WTC11 (cell line): ENCODE measurements at regions not wholly inside any gene's neighbourhood (a gene's known extent, or its start where the extent isn't known, plus 50 kb on each side); places are given as distances from the start of the nearest gene placed in this dataset.
A peak's percentile ranks its signal among the peaks of the same experiment; 100 is the strongest.

Experiments
- ATAC-seq: fragments of 200-7000 bp; cut with Tn5 transposase; 2 replicates; pipeline ENCODE4 v1.10.0; 2021; ENCODE audit warnings: mild to moderate bottlenecking, moderate library complexity
- CTCF ChIA-PET: fragments of 300-600 bp; sonication (Branson Sonifier 250); formaldehyde crosslinking; loops from one replicate; lab custom pipeline; 2021; ENCODE audit warnings: antibody characterized with exemption; lab: Charles Lee
- POLR2A ChIA-PET: fragments of 350-600 bp; sonication (Branson Sonifier 250); formaldehyde crosslinking; loops from one replicate; lab custom pipeline; 2021; ENCODE audit warnings: antibody characterized with exemption; lab: Charles Lee
- DNase-seq: peaks from one replicate; pipeline ENCODE4 v3.0.0; 2021; ENCODE audit warnings: low spot score
- H3K27ac Mint-ChIP-seq: 2 replicates; pipeline ENCODE4 v1.8.0; 2021; ENCODE audit warnings: mixed read lengths
- H3K27me3 Mint-ChIP-seq: 2 replicates; pipeline ENCODE4 v1.8.0; 2021; ENCODE audit warnings: low read depth, mild to moderate bottlenecking, moderate library complexity, mixed read lengths
- H3K36me3 Mint-ChIP-seq: 2 replicates; pipeline ENCODE4 v1.8.0; 2021; ENCODE audit warnings: mixed read lengths
- H3K4me1 Mint-ChIP-seq: 2 replicates; pipeline ENCODE4 v1.8.0; 2022; ENCODE audit warnings: mixed read lengths
- H3K4me3 Mint-ChIP-seq: 2 replicates; pipeline ENCODE4 v1.8.0; 2021; ENCODE audit warnings: mild to moderate bottlenecking, moderate library complexity, mixed read lengths
- H3K9me3 Mint-ChIP-seq: 2 replicates; pipeline ENCODE4 v1.8.0; 2021; ENCODE audit warnings: mixed read lengths
- ATF2 ChIP-seq: sonication (generic); formaldehyde crosslinking; IDR thresholded peaks from 2 replicates; pipeline ENCODE4 v1.8.1; 2022; ENCODE audit warnings: low read depth, missing genetic modification reagents, borderline replicate concordance
- FOXP4 ChIP-seq: sonication (generic); formaldehyde crosslinking; IDR thresholded peaks from 2 replicates; pipeline ENCODE4 v1.8.0; 2022; ENCODE audit warnings: mild to moderate bottlenecking, missing genetic modification reagents
- HMGA2 ChIP-seq: fragments of 250-450 bp; sonication (Bioruptor Pico); IDR thresholded peaks from 2 replicates; pipeline ENCODE4 v1.4.0; 2021; ENCODE audit warnings: mild to moderate bottlenecking, moderate library complexity
- IRF2 ChIP-seq: sonication (generic); formaldehyde crosslinking; IDR thresholded peaks from 2 replicates; pipeline ENCODE4 v1.8.0; 2022; ENCODE audit warnings: low read depth, missing genetic modification reagents, borderline replicate concordance
- MYBL2 ChIP-seq: sonication (generic); formaldehyde crosslinking; IDR thresholded peaks from 2 replicates; pipeline ENCODE4 v1.8.1; 2023; ENCODE audit warnings: mild to moderate bottlenecking, moderate library complexity, missing genetic modification reagents
- NFATC4 ChIP-seq: fragments of 250-450 bp; sonication (Bioruptor Pico); IDR thresholded peaks from 2 replicates; pipeline ENCODE4 v1.9.0; 2021; ENCODE audit warnings: mild to moderate bottlenecking
- NFYB ChIP-seq: sonication (generic); formaldehyde crosslinking; conservative IDR thresholded peaks from 2 replicates; pipeline ENCODE4 v1.8.0; 2022; ENCODE audit warnings: low read depth, missing genetic modification reagents
- RELA ChIP-seq: sonication (generic); formaldehyde crosslinking; IDR thresholded peaks from 2 replicates; pipeline ENCODE4 v1.8.1; 2022; ENCODE audit warnings: missing genetic modification reagents, mild to moderate bottlenecking, borderline replicate concordance
- SOX15 ChIP-seq: fragments of 250-450 bp; sonication (Bioruptor Pico); IDR thresholded peaks from 2 replicates; pipeline ENCODE4 v1.9.0; 2021; ENCODE audit warnings: mild to moderate bottlenecking
- ZBTB21 ChIP-seq: sonication (generic); formaldehyde crosslinking; IDR thresholded peaks from 2 replicates; pipeline ENCODE4 v1.8.1; 2023; ENCODE audit warnings: mild to moderate bottlenecking, missing genetic modification reagents, borderline replicate concordance
- ZNF138 ChIP-seq: sonication (generic); formaldehyde crosslinking; conservative IDR thresholded peaks from 2 replicates; pipeline ENCODE4 v1.8.1; 2022; ENCODE audit warnings: mild to moderate bottlenecking, moderate library complexity, missing genetic modification reagents
- ZNF317 ChIP-seq: sonication (generic); formaldehyde crosslinking; IDR thresholded peaks from 2 replicates; pipeline ENCODE4 v1.8.1; 2023; ENCODE audit warnings: low read depth, mild to moderate bottlenecking, moderate library complexity, missing genetic modification reagents, borderline replicate concordance
- ZNF423 ChIP-seq: fragments of 250-450 bp; sonication (Bioruptor Pico); IDR thresholded peaks from 2 replicates; pipeline ENCODE4 v2.1.2; 2022; ENCODE audit warnings: mild to moderate bottlenecking, moderate library complexity
- ZNF532 ChIP-seq: fragments of 250-450 bp; sonication (Bioruptor Pico); IDR thresholded peaks from 2 replicates; pipeline ENCODE4 v1.9.0; 2021; ENCODE audit warnings: mild to moderate bottlenecking, borderline replicate concordance
- ZNF671 ChIP-seq: fragments of 250-450 bp; sonication (Bioruptor Pico); IDR thresholded peaks from 2 replicates; pipeline ENCODE4 v1.8.0; 2021; ENCODE audit warnings: mild to moderate bottlenecking
- TF ChIP-seq, protein P1 (sequence below): fragments of 250-450 bp; sonication (Bioruptor Pico); IDR thresholded peaks from 2 replicates; pipeline ENCODE4 v1.9.0; 2021; ENCODE audit warnings: moderate library complexity, mild to moderate bottlenecking, inconsistent platforms, borderline replicate concordance
- TF ChIP-seq, protein P2 (sequence below): sonication (generic); formaldehyde crosslinking; IDR thresholded peaks from 2 replicates; pipeline ENCODE4 v1.8.1; 2023; ENCODE audit warnings: mild to moderate bottlenecking, missing genetic modification reagents, moderate library complexity
- TF ChIP-seq, protein P3 (sequence below): sonication (generic); formaldehyde crosslinking; IDR thresholded peaks from 2 replicates; pipeline ENCODE4 v1.8.1; 2023; ENCODE audit warnings: mild to moderate bottlenecking, missing genetic modification reagents

DNA sequence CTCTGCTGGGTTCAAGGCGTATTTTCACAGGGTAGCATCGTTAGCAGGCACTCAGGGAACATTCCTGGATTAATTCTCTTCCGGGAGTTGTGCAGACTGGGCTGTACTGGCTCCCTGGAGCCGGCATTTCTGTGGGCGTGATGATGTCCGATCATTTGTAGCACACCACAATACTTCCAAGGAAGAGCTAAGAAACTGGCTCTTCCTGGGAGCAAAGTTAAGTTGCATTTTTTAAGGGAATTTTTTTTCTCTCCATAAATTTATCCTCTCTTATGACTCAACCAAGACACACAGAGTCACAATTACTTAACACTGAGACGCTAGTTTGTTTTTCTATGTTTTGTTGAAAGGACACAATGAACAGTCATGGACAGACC is 211.6 kb upstream of the FOXF1 start:
- H3K27ac Mint-ChIP-seq, result peak overlapping the region; percentile 23; the same call in 1 of the 2 replicates
- ATAC-seq (no peak), DNase-seq (no peak)
- TF ChIP-seq IRF2 (CRISPR knock-in tag) (no peak), ZNF532 (CRISPR knock-in tag) (no peak), FOXP4 (CRISPR knock-in tag) (no peak), ATF2 (CRISPR knock-in tag) (no peak)
- H3K27me3 Mint-ChIP-seq, result peaks cover 62% of the 10 kb centered on the region
- CTCF ChIA-PET, result interaction anchor here (3.4 kb wide), 1 partner anchor 46 kb away, joined by 12 read pairs; no protein-coding TSS in a partner anchor
- no peaks in the 10 kb centered on the region for H3K9me3 Mint-ChIP-seq
- H3K4me1 Mint-ChIP-seq, result peaks cover 42% of the 10 kb centered on the region
- H3K36me3 Mint-ChIP-seq, result no peaks in the 10 kb centered on the region
- no peak overlapping the region for H3K4me3 Mint-ChIP-seq
- POLR2A ChIA-PET, result no interaction called here

- POLR2A ChIA-PET, result no interaction called here
Observed at GRCh38 chr16:86299882-86300610, 210.3 kb upstream of the FOXF1 start.

DNA sequence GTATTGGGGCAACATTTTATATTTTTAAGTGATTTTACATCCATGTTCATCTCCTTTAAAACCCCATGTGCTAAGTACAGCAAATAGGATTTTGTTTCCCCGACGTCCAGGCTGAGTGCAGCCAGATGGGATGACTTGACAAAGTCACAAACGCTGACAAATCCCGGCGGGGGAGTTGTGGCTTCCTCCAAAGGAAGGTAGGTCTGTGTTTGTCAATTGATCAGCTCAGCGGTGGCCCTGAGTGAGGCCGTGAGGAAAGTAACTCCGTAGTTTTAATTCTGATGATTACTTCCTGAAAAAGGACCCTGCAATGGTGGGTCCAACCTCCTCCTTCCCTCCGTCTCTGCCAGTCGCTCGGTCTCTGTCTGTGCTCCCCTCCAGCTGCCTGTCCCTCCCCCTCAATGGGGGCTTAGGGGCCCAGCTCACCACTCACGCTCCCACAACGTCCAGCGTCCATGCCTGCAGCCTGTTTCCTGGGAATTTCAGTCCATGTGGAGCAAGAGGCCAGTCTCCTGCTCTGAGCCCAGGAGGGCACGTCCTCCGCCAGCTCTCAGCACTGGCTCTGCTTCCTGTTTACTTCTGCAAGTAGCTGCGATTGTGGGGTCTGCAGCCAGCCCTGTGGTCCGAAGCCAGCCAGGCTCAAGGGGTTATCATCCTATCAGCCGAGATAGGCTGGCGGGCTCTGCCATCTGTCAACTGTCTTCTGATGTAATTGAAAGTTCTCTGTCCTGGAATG is 209.4 kb upstream of the FOXF1 start:
- H3K36me3 Mint-ChIP-seq, result no peaks in the 10 kb centered on the region

More at GRCh38 chr16:86299882-86300610, 210.3 kb upstream of the FOXF1 start:
- Mint-ChIP-seq H3K4me1 (peaks cover 46% of the 10 kb centered on the region), H3K27ac (no peak overlapping the region), H3K36me3 (no peaks in the 10 kb centered on the region), H3K27me3 (peaks cover 49% of the 10 kb centered on the region), H3K9me3 (no peaks in the 10 kb centered on the region), H3K4me3 (no peak overlapping the region)
- ATAC-seq (no peak), DNase-seq (no peak)
- CTCF ChIA-PET, result interaction anchor here (0.8 to 3.4 kb wide), 4 partner anchors 41 to 218 kb away, joined by 4 to 12 read pairs (median 8); no protein-coding TSS in a partner anchor
- no peak for TF ChIP-seq ZNF423 (CRISPR knock-in tag)
- TF ChIP-seq, protein P1, sequence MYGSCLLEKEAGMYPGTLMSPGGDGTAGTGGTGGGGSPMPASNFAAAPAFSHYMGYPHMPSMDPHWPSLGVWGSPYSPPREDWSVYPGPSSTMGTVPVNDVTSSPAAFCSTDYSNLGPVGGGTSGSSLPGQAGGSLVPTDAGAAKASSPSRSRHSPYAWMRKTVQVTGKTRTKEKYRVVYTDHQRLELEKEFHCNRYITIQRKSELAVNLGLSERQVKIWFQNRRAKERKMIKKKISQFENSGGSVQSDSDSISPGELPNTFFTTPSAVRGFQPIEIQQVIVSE (CRISPR knock-in tag), result no peak
- TF ChIP-seq, protein P2, sequence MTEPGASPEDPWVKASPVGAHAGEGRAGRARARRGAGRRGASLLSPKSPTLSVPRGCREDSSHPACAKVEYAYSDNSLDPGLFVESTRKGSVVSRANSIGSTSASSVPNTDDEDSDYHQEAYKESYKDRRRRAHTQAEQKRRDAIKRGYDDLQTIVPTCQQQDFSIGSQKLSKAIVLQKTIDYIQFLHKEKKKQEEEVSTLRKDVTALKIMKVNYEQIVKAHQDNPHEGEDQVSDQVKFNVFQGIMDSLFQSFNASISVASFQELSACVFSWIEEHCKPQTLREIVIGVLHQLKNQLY, result no peak
- no peak for TF ChIP-seq NFATC4 (CRISPR knock-in tag)
- TF ChIP-seq SOX15, result no peak
- no peak for TF ChIP-seq RELA (CRISPR knock-in tag)
- TF ChIP-seq MYBL2 (CRISPR knock-in tag), result no peak
- no peak for TF ChIP-seq ZNF671
- no peak for TF ChIP-seq NFYB
- no peak for TF ChIP-seq HMGA2 (CRISPR knock-in tag)

More for the DNA sequence above, 209.4 kb upstream of the FOXF1 start:
- DNase-seq (peak; percentile 36), ATAC-seq (peak; percentile 64)
- H3K9me3 Mint-ChIP-seq, result no peaks in the 10 kb centered on the region
- ChIA-PET POLR2A (no interaction called here), CTCF (interaction anchor here (1.4 to 1.6 kb wide), 3 partner anchors 16 to 217 kb away, joined by 4 to 11 read pairs (median 4); no protein-coding TSS in a partner anchor)
- peak overlapping the region; percentile 89 for H3K27ac Mint-ChIP-seq
- peaks cover 43% of the 10 kb centered on the region for H3K27me3 Mint-ChIP-seq
- peak overlapping the region; percentile 63 for H3K4me3 Mint-ChIP-seq
- H3K4me1 Mint-ChIP-seq, result peaks cover 46% of the 10 kb centered on the region
- TF ChIP-seq ZNF138 (CRISPR knock-in tag) (0 out of 2 replicates have a peak, but pooled peaks have one; percentile 71), ZBTB21 (CRISPR knock-in tag) (0 out of 2 replicates have a peak, but pooled peaks have one; percentile 45), ZNF317 (CRISPR knock-in tag) (no peak), FOXP4 (CRISPR knock-in tag) (0 out of 2 replicates have a peak, but pooled peaks have one; percentile 39), IRF2 (CRISPR knock-in tag) (no peak)
- TF ChIP-seq, protein P3, sequence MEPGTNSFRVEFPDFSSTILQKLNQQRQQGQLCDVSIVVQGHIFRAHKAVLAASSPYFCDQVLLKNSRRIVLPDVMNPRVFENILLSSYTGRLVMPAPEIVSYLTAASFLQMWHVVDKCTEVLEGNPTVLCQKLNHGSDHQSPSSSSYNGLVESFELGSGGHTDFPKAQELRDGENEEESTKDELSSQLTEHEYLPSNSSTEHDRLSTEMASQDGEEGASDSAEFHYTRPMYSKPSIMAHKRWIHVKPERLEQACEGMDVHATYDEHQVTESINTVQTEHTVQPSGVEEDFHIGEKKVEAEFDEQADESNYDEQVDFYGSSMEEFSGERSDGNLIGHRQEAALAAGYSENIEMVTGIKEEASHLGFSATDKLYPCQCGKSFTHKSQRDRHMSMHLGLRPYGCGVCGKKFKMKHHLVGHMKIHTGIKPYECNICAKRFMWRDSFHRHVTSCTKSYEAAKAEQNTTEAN (CRISPR knock-in tag), result no peak
